Transverse colon (tissue), 4 donors: ENCODE measurements at regions not wholly inside any gene's neighbourhood (a gene's known extent, or its start where the extent isn't known, plus 50 kb on each side); places are given as distances from the start of the nearest gene placed in this dataset.

Source experiments
- DNase-seq: peaks from one replicate; pipeline ENCODE4 v3.0.0-alpha.2; 2019
- H3K27ac ChIP-seq, 4 donors: fragments of 200-600 bp; sonication (generic); 2 replicates each; pipeline ENCODE4 v1.5.1; 2016 to 2018; ENCODE audit warnings: inconsistent platforms in 4 of 4
- H3K27me3 ChIP-seq: fragments of 200-600 bp; sonication (generic); 2 replicates; pipeline ENCODE4 v1.5.1; 2017; ENCODE audit warnings: inconsistent platforms
- H3K36me3 ChIP-seq, 4 donors: fragments of 200-600 bp; sonication (generic); 2 replicates each; pipeline ENCODE4 v1.5.1; 2017 to 2019; ENCODE audit warnings: inconsistent platforms in 4 of 4
- H3K4me1 ChIP-seq, 4 donors: fragments of 200-600 bp; sonication (generic); 2 replicates each; pipeline ENCODE4 v1.5.1; 2017 to 2020; ENCODE audit warnings: inconsistent platforms in 4 of 4
- H3K4me3 ChIP-seq, 4 donors: fragments of 200-600 bp; sonication (generic); 1 replicate in 1 of 4; 2 replicates in 3 of 4; pipeline versions ENCODE4 v1.5.1 to v1.6.1; 2017 to 2019; ENCODE audit warnings: inconsistent platforms in 4 of 4
- H3K9me3 ChIP-seq, 2 donors: fragments of 200-600 bp; sonication (generic); 2 replicates each; pipeline ENCODE4 v1.5.1; 2017 to 2019; ENCODE audit warnings: inconsistent platforms in 2 of 2
- EP300 ChIP-seq: sonication (generic); formaldehyde crosslinking; IDR thresholded peaks from one replicate; pipeline ENCODE4 v1.6.1; 2017; ENCODE audit warnings: antibody characterized with exemption, low read depth
- POLR2A ChIP-seq: fragments of 450-650 bp; IDR thresholded peaks from one replicate; pipeline ENCODE4 v1.6.1; 2016; ENCODE audit warnings: antibody characterized with exemption, mild to moderate bottlenecking, moderate library complexity
- POLR2AphosphoS5 ChIP-seq, 3 donors: sonication (generic); formaldehyde crosslinking; IDR thresholded peaks; one replicate each; pipeline ENCODE4 v1.6.1; 2016; ENCODE audit warnings: antibody characterized with exemption in 3 of 3
- WGBS, 2 donors: methylation state at CpG; one replicate each; pipeline ENCODE4 v1.1.5; 2018; ENCODE audit warnings: low coverage in 1 of 2; 5-methylcytosine and 5-hydroxymethylcytosine counted together
- in situ Hi-C, 4 donors: fragments of 200-750 bp; cut with MboI; loops; one replicate each; pipeline versions ENCODE4 v1.15.0 to v1.15.1; 2017; ENCODE audit warnings: low sequenced_read_pairs in 3 of 4, low pct_ligation_motif_present in 1 of 4, low pct_unique_long_range_greater_than_20kb in 1 of 4
- intact Hi-C: fragments of 100-400 bp; cut with DNase I; formaldehyde crosslinking; loops from one replicate; pipeline ENCODE4 v1.15.1; 2023; ENCODE audit warnings: low total_unique reads
- TF ChIP-seq, protein P1 (sequence below), 5 experiments: fragments of 200-600 bp in 3 of 5; fragments of 450-650 bp in 2 of 5; sonication (generic) in 3 of 5; IDR thresholded peaks; 1 replicate in 2 of 5; 2 replicates in 3 of 5; pipeline ENCODE4 v1.5.1; 2016 to 2017; ENCODE audit warnings: antibody characterized with exemption in 5 of 5, inconsistent platforms in 3 of 5, mild to moderate bottlenecking in 2 of 5, moderate library complexity in 1 of 5

GRCh38 chr3:34365771-34366170 lies 567.3 kb downstream of the PDCD6IP start:
- no peak for DNase-seq
- intact Hi-C loops (no loop called here), in situ Hi-C loops (no loop called here)
- H3K36me3 ChIP-seq: no peaks in the 10 kb centered on the region
- peaks cover 0 to 3% (median 0%) of the 10 kb centered on the region in 4 donors for H3K4me1 ChIP-seq
- H3K9me3 ChIP-seq: no peaks in the 10 kb centered on the region
- no peak for TF ChIP-seq EP300
- no peak for TF ChIP-seq POLR2AphosphoS5 (IDR thresholded peaks at IDR 0.05)
- TF ChIP-seq POLR2A: no peak
- TF ChIP-seq, protein P1, sequence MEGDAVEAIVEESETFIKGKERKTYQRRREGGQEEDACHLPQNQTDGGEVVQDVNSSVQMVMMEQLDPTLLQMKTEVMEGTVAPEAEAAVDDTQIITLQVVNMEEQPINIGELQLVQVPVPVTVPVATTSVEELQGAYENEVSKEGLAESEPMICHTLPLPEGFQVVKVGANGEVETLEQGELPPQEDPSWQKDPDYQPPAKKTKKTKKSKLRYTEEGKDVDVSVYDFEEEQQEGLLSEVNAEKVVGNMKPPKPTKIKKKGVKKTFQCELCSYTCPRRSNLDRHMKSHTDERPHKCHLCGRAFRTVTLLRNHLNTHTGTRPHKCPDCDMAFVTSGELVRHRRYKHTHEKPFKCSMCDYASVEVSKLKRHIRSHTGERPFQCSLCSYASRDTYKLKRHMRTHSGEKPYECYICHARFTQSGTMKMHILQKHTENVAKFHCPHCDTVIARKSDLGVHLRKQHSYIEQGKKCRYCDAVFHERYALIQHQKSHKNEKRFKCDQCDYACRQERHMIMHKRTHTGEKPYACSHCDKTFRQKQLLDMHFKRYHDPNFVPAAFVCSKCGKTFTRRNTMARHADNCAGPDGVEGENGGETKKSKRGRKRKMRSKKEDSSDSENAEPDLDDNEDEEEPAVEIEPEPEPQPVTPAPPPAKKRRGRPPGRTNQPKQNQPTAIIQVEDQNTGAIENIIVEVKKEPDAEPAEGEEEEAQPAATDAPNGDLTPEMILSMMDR (IDR thresholded peaks at IDR 0.05): no peak
- no peak overlapping the region for H3K4me3 ChIP-seq
- WGBS, 2 donors: 60 to 74% methylated on average over 2 of the region's 2 CpGs
- no peaks in the 10 kb centered on the region for H3K27me3 ChIP-seq
- H3K27ac ChIP-seq: no peak overlapping the region

DNA sequence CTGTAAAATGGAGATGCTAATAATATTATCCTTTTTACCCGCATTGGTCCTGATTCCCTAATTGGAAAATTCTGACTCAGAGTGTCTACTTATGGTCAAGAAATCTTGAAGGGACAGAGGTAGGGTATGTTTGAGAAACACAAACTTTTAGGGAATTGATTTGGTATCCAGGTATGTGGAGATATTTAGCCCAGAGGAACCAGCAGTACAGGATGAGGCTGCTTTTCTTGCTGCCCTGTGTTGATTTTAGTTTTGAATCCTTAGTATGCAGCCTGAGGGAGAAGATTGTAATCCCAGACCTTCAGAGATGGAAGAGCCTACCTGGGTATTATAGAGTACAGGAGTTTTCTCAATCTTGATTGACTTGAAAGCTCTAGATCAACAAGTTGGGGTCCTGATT lies 569.1 kb downstream of the PDCD6IP start:
- in situ Hi-C loops (no loop called here), intact Hi-C loops (no loop called here)
- Histone ChIP-seq H3K4me3 (no peak overlapping the region), H3K9me3 (no peaks in the 10 kb centered on the region), H3K36me3 (no peaks in the 10 kb centered on the region), H3K27me3 (no peaks in the 10 kb centered on the region), H3K4me1 (no peaks in the 10 kb centered on the region), H3K27ac (no peak overlapping the region)
- no peak for DNase-seq
- TF ChIP-seq POLR2A: no peak
- no peak for TF ChIP-seq EP300
- TF ChIP-seq POLR2AphosphoS5 (IDR thresholded peaks at IDR 0.05): no peak
- TF ChIP-seq, protein P1 (IDR thresholded peaks at IDR 0.05): no peak
- WGBS, 2 donors: 85 to 95% methylated on average over 1 of the region's 1 CpG

DNA sequence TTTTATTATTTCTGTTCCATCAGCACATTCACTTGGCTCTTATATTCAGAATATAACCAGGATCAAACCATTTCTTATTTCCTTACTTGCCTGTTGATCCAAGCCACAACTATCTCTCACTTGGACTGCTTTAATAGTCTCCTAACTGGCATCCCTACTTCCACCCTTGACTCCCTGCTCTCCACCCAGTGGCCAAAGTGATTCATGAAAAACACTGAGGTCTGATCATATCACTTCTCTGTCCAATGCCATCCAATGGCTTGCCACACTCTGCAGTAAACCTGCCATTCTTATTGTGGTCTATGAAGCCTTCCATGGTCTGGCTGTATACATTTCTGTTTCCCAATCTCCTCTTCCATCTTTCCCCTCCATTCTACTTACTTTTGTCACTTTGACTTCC lies 576.1 kb downstream of the PDCD6IP start:
- in situ Hi-C loops (no loop called here), intact Hi-C loops (no loop called here)
- H3K36me3 ChIP-seq: no peaks in the 10 kb centered on the region
- peaks cover 0 to 10% (median 4%) of the 10 kb centered on the region in 4 donors for H3K4me1 ChIP-seq
- TF ChIP-seq POLR2AphosphoS5 (IDR thresholded peaks at IDR 0.05) (no peak), EP300 (no peak), POLR2A (no peak)
- TF ChIP-seq, protein P1 (IDR thresholded peaks at IDR 0.05): no peak
- H3K27ac ChIP-seq: no peak overlapping the region
- no peak overlapping the region for H3K4me3 ChIP-seq
- no peak for DNase-seq
- no peaks in the 10 kb centered on the region for H3K27me3 ChIP-seq
- no peaks in the 10 kb centered on the region for H3K9me3 ChIP-seq

DNA sequence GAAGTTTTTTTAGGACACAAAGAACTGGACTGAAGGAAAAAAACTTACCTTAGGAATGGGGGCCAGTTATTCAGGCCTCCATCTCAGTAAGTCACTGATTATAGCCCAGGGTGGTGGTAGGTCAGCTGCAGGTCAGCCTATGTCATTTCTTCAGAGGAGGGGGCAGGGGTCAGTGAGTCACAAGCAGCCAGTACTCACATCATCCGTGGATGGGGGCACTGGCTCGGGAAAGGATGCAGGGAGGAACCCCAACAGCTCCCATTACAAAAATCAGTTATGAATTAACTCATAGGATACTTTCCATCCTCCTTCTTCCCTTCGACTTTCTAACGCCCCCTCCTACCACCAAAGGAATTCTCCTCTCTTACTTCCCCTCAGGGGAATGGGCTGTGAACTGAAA lies 578.3 kb downstream of the PDCD6IP start:
- in situ Hi-C loops (no loop called here), intact Hi-C loops (no loop called here)

More for the DNA sequence above, 578.3 kb downstream of the PDCD6IP start:
- Histone ChIP-seq H3K9me3 (no peaks in the 10 kb centered on the region), H3K36me3 (no peaks in the 10 kb centered on the region), H3K27me3 (no peaks in the 10 kb centered on the region), H3K27ac (no peak overlapping the region), H3K4me1 (peaks cover 0 to 15% (median 6%) of the 10 kb centered on the region in 4 donors), H3K4me3 (no peak overlapping the region)
- WGBS, 2 donors: 57 to 75% methylated on average over 3 to 4 of the region's 4 CpGs
- no peak for TF ChIP-seq POLR2AphosphoS5 (IDR thresholded peaks at IDR 0.05)
- TF ChIP-seq POLR2A: no peak
- no peak for TF ChIP-seq EP300
- TF ChIP-seq, protein P1 (IDR thresholded peaks at IDR 0.05): no peak
- DNase-seq: no peak
